ENCODE measurements at regions not wholly inside any gene's neighbourhood (a gene's known extent, or its start where the extent isn't known, plus 50 kb on each side); places are given as distances from the start of the nearest gene placed in this dataset.

DNA sequence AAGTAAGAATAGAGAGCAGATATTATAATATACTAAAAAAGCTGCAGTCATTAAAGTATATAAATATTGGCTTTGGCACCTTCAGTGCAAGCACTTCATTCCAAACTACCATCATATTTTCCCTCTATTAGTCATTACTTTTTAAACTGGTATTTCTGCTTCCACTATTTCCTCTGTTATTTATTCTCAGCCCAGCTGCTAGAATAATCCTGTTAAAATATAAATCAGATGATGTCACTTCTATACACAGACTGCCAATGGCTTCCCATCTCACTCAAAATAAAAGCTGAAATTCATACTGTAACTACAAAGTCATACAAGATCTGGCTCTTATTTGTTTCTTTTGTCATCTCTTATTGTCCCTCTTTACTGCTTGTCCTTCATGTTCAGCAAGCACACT lies 432.9 kb downstream of the TLE4 start:
- in situ Hi-C loops (cut with MboI; ENCODE audit: low pct_ligation_motif_present in 1 of 4, low pct_unique_long_range_greater_than_20kb in 1 of 4, low sequenced_read_pairs in 3 of 4) = no loop called here
- no peak overlapping the region for H3K27ac ChIP-seq
- DNase-seq = no peak
- H3K36me3 ChIP-seq = no peaks in the 10 kb centered on the region
- H3K9me3 ChIP-seq = no peaks in the 10 kb centered on the region
- TF ChIP-seq POLR2AphosphoS5 (IDR thresholded peaks at IDR 0.05) (no peak), POLR2A (IDR thresholded peaks at IDR 0.05) (no peak), EP300 (IDR thresholded peaks at IDR 0.05; ENCODE audit: low read depth) (no peak)
- TF ChIP-seq, protein P1, sequence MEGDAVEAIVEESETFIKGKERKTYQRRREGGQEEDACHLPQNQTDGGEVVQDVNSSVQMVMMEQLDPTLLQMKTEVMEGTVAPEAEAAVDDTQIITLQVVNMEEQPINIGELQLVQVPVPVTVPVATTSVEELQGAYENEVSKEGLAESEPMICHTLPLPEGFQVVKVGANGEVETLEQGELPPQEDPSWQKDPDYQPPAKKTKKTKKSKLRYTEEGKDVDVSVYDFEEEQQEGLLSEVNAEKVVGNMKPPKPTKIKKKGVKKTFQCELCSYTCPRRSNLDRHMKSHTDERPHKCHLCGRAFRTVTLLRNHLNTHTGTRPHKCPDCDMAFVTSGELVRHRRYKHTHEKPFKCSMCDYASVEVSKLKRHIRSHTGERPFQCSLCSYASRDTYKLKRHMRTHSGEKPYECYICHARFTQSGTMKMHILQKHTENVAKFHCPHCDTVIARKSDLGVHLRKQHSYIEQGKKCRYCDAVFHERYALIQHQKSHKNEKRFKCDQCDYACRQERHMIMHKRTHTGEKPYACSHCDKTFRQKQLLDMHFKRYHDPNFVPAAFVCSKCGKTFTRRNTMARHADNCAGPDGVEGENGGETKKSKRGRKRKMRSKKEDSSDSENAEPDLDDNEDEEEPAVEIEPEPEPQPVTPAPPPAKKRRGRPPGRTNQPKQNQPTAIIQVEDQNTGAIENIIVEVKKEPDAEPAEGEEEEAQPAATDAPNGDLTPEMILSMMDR (IDR thresholded peaks at IDR 0.05) = no peak
- H3K4me3 ChIP-seq = no peak overlapping the region
- intact Hi-C loops (cut with DNase I; ENCODE audit: low total_unique reads) = no loop called here
- no peaks in the 10 kb centered on the region for H3K4me1 ChIP-seq
- H3K27me3 ChIP-seq = no peaks in the 10 kb centered on the region

DNA sequence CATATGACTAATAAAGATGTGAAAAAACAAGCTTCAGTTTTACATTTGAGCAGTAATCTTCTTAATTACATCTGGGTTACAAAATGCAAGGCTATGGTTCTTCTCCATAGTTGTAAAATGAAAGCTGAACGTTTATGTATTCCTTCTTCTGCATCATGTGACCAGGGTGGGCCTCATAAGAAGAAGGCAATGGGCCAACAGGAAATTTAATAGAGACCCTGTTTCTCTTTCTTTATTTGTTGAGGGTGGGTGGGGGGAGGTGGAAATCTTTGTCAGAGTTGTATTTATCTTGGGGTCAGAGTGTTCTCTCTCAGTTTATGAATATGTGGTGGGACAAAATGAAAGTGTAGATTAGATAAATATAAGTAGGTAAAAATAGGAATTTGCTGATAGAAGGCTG lies 418.8 kb downstream of the TLE4 start:
- H3K27me3 ChIP-seq = no peaks in the 10 kb centered on the region
- peaks cover 0 to 6% (median 0%) of the 10 kb centered on the region in 4 donors for H3K4me1 ChIP-seq
- TF ChIP-seq EP300 (IDR thresholded peaks at IDR 0.05; ENCODE audit: low read depth) (no peak), POLR2AphosphoS5 (IDR thresholded peaks at IDR 0.05) (no peak)
- TF ChIP-seq, protein P1 (IDR thresholded peaks at IDR 0.05) = no peak
- H3K4me3 ChIP-seq = no peak overlapping the region
- in situ Hi-C loops (cut with MboI; ENCODE audit: low pct_ligation_motif_present in 1 of 4, low pct_unique_long_range_greater_than_20kb in 1 of 4, low sequenced_read_pairs in 3 of 4) (no loop called here), intact Hi-C loops (cut with DNase I; ENCODE audit: low total_unique reads) (no loop called here)
- 13 to 25% methylated on average over 1 of the region's 1 CpG for WGBS, 2 donors (ENCODE audit: low coverage in 1 of 2)
- no peak overlapping the region for H3K27ac ChIP-seq
- H3K9me3 ChIP-seq = no peaks in the 10 kb centered on the region
- DNase-seq = no peak
- H3K36me3 ChIP-seq = no peaks in the 10 kb centered on the region

DNA sequence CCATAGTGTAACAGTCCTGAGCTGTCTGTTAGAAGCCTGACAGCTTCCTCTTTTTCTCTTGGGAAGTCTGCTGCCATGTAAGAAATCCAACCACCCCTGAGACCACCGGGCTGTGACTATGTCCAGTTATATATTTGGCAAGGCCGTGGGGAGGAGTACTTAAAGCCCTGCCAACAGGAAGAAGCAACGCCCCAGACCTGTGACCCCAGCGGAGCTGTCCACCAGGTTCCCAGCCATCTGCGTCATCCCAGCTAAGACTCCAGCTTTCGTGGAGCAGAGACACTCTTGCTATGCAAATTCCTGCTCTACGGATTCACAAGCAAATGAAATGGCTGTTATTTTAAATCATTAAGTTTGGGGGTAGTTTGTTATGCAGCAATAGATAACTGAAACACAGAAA lies 417.3 kb downstream of the TLE4 start:
- Histone ChIP-seq H3K4me3 (no peak overlapping the region), H3K9me3 (no peaks in the 10 kb centered on the region), H3K27ac (no peak overlapping the region), H3K27me3 (no peaks in the 10 kb centered on the region), H3K4me1 (peaks cover 0 to 6% (median 0%) of the 10 kb centered on the region in 4 donors), H3K36me3 (no peaks in the 10 kb centered on the region)
- intact Hi-C loops (cut with DNase I; ENCODE audit: low total_unique reads) = no loop called here
- in situ Hi-C loops (cut with MboI; ENCODE audit: low pct_ligation_motif_present in 1 of 4, low pct_unique_long_range_greater_than_20kb in 1 of 4, low sequenced_read_pairs in 3 of 4) = no loop called here
- TF ChIP-seq POLR2A (IDR thresholded peaks at IDR 0.05) = no peak
- no peak for DNase-seq
- 37 to 74% methylated on average over 2 to 7 of the region's 7 CpGs for WGBS, 2 donors (ENCODE audit: low coverage in 1 of 2)

DNA sequence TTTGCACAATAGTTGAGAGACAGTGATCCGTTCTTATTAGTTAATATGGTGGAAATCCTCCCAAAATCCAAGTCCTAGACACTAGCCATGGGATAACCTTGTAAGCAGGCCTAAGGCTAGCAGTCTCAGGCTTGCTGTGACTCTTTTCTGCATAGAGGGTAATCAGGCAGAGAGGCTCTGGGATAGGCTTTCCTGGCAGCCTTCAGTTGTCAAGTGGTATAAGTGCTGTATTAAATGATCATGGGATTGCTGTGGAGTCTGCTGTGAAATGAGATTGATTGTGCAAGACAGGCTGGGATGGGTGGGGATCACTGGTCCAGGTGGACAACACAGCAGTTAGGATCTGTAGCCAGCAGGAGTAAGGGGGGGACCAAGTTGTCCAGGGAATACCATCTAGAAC lies 416.4 kb downstream of the TLE4 start:
- Histone ChIP-seq H3K36me3 (no peaks in the 10 kb centered on the region), H3K9me3 (no peaks in the 10 kb centered on the region), H3K4me1 (peaks cover 0 to 6% (median 0%) of the 10 kb centered on the region in 4 donors), H3K27ac (no peak overlapping the region), H3K27me3 (no peaks in the 10 kb centered on the region), H3K4me3 (no peak overlapping the region)
- intact Hi-C loops (cut with DNase I; ENCODE audit: low total_unique reads) = no loop called here
- 94% methylated on average over 1 of the region's 1 CpG; no CpG with 5 or more reads in 1 of the 2 donors for WGBS, 2 donors (ENCODE audit: low coverage in 1 of 2)
- in situ Hi-C loops (cut with MboI; ENCODE audit: low pct_ligation_motif_present in 1 of 4, low pct_unique_long_range_greater_than_20kb in 1 of 4, low sequenced_read_pairs in 3 of 4) = no loop called here
- DNase-seq = no peak
- TF ChIP-seq POLR2AphosphoS5 (IDR thresholded peaks at IDR 0.05) (no peak), POLR2A (IDR thresholded peaks at IDR 0.05) (no peak), EP300 (IDR thresholded peaks at IDR 0.05; ENCODE audit: low read depth) (no peak)
- TF ChIP-seq, protein P1 (IDR thresholded peaks at IDR 0.05) = no peak

DNA sequence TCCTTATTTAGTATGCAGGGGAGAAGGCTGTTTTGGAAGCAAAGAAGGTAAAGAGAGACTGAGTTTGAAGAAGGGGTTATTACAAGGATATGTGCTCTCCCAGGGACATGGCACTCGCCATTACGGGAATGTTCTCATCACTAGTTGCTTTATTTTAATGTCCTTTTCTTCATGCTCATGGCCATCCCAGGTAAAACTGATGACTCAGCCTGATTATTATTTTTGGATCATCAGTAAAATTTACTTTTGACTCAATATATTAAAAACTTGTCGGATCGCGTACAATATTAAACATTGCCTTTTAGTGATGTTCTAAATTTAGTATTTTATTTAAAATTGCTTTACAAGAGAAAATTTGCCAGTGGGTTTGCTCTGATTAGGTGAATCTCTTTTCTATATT lies 414.7 kb downstream of the TLE4 start:
- TF ChIP-seq EP300 (IDR thresholded peaks at IDR 0.05; ENCODE audit: low read depth) = no peak
- TF ChIP-seq POLR2AphosphoS5 (IDR thresholded peaks at IDR 0.05) = no peak
- TF ChIP-seq, protein P1 (IDR thresholded peaks at IDR 0.05) = no peak
- no peak for TF ChIP-seq POLR2A (IDR thresholded peaks at IDR 0.05)
- DNase-seq = no peak
- Histone ChIP-seq H3K4me3 (no peak overlapping the region), H3K27me3 (no peaks in the 10 kb centered on the region), H3K4me1 (peaks cover 0 to 6% (median 0%) of the 10 kb centered on the region in 4 donors), H3K27ac (no peak overlapping the region), H3K36me3 (no peaks in the 10 kb centered on the region), H3K9me3 (no peaks in the 10 kb centered on the region)
- WGBS, 2 donors (ENCODE audit: low coverage in 1 of 2) = 93 to 96% methylated on average over 5 of the region's 5 CpGs
- intact Hi-C loops (cut with DNase I; ENCODE audit: low total_unique reads) = no loop called here
- in situ Hi-C loops (cut with MboI; ENCODE audit: low pct_ligation_motif_present in 1 of 4, low pct_unique_long_range_greater_than_20kb in 1 of 4, low sequenced_read_pairs in 3 of 4) = no loop called here

Measured in transverse colon (tissue), 4 donors.